AG10803 (cell line): ENCODE measurements at regions not wholly inside any gene's neighbourhood (a gene's known extent, or its start where the extent isn't known, plus 50 kb on each side); places are given as distances from the start of the nearest gene placed in this dataset.

ENCODE experiments used
- DNase-seq: peaks from one replicate; pipeline ENCODE4 v3.0.0; 2010; ENCODE audit warnings: low read depth
- H3K4me3 ChIP-seq: 2 replicates; pipeline ENCODE4 v1.5.1; 2011; ENCODE audit warnings: mild to moderate bottlenecking, low read length, control low read depth
- TF ChIP-seq, protein P1 (sequence below): conservative IDR thresholded peaks from 2 replicates; pipeline ENCODE4 v1.5.1; 2011; ENCODE audit warnings: mild to moderate bottlenecking, low read length, control low read depth, inconsistent platforms

DNA sequence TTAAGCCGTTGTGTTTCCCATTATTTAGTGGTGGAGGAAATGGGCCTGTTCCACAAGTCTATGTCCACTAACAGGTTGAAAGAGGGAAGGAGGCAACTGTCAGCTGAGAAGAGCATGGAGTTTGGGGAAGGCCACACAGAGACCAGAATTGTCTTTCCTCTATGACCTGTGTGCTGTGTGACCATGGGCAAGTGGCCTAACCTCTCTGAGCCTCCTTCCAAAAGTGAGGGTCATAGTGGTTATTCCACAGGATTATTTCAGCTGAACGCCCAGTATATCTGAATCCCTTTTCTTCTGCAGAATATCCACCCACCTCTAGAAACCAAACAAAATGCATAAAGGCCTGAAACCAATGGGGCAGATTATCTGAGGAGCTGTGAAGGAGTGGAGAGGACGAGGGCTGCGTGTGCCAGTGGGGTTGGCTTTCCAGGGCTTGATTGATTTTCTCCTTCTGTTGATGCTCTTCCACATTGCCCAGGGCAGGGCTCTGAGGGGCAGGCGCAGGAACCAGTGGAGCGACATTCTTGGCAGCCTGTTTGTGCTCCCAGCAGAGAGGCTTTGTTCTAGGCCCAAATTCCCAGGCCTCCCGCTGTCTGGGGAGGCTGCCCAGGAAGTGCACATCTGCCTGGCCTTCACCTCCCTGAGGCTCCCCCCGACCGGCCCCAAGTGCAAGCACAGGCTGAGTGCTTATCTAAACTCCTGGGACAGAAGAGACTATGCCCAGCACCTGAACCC, 452.7 kb downstream of the BCL11B start:
- TF ChIP-seq, protein P1, sequence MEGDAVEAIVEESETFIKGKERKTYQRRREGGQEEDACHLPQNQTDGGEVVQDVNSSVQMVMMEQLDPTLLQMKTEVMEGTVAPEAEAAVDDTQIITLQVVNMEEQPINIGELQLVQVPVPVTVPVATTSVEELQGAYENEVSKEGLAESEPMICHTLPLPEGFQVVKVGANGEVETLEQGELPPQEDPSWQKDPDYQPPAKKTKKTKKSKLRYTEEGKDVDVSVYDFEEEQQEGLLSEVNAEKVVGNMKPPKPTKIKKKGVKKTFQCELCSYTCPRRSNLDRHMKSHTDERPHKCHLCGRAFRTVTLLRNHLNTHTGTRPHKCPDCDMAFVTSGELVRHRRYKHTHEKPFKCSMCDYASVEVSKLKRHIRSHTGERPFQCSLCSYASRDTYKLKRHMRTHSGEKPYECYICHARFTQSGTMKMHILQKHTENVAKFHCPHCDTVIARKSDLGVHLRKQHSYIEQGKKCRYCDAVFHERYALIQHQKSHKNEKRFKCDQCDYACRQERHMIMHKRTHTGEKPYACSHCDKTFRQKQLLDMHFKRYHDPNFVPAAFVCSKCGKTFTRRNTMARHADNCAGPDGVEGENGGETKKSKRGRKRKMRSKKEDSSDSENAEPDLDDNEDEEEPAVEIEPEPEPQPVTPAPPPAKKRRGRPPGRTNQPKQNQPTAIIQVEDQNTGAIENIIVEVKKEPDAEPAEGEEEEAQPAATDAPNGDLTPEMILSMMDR = no peak
- H3K4me3 ChIP-seq = no peak overlapping the region
- DNase-seq = no peak

DNA sequence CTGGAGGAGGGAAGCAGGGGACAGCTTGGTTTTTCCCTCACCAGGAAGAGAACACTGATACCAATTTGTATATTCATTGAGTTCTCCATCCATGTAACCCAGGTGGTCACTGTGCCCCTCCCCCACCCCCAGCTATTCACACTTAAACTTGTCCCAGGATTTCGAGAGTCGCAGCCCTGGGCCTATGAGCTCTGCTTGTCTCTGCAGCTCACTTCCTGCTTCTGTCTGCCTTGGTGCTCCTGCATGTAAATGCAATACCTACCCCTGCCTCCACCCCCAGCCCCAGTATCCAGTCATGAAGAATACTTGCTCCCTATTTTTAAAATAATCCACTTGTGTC, 452.2 kb downstream of the BCL11B start:
- TF ChIP-seq, protein P1 = no peak
- DNase-seq = no peak
- H3K4me3 ChIP-seq = no peak overlapping the region

DNA sequence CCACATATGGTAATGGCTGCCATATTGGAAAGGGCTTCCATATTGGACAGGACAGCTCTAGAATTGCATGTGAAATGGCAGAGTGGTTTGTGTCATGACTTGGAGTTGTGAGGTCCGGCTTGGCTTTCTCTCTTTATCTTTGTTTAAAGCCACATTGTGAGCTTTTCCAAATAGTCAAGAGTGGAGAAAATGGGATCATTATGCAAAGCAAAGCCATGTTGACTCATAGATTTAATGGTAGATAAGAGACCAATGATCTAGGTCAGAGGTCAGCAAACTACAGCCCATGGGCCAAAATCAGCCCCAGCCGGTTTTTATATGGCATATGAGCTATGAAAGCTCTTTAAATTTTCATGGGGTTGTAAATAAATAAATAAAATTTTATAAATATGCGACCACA, 449.1 kb downstream of the BCL11B start:
- TF ChIP-seq, protein P1 = no peak
- DNase-seq = no peak
- no peak overlapping the region for H3K4me3 ChIP-seq

DNA sequence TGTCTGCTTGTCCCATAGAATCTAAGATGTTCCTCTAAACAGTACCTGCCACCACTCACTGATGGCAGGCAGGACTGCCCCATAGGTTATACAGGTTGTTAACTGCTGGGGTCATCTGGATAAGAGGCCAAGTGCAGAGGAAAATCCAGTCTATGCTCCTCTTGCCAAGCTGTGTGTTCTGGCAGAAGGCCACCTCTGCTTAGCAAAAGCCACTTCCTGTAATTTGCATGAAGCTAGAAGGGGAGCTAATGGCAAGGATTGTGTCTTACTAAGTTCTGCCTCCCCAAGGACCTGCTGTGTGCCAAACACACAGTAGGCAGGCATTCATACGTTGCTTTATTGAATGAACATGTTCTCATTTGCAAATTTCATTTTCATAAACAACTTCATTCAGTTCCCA, 445.4 kb downstream of the BCL11B start:
- no peak for DNase-seq
- H3K4me3 ChIP-seq = no peak overlapping the region
- TF ChIP-seq, protein P1 = no peak

DNA sequence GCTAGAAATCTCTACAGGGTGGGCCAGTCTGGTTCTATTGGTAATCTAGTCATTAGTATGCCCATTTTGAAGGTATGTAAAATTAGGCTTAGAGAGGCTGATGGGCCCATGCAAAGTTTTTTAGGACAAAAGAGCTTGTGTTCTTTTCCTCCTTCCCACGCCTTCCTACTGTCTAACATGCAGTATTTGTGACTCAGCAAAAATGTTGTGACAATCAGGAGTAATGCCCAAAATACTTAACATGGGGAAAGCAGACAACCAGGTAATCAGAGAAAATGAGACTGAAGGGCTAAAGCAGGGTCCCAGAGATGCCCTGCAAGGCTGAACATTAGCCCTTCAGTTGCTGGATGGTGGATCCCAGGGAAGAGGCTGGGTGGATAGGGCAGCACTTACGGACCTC, 437.9 kb downstream of the BCL11B start:
- TF ChIP-seq, protein P1 = no peak
- H3K4me3 ChIP-seq = no peak overlapping the region
- no peak for DNase-seq

DNA sequence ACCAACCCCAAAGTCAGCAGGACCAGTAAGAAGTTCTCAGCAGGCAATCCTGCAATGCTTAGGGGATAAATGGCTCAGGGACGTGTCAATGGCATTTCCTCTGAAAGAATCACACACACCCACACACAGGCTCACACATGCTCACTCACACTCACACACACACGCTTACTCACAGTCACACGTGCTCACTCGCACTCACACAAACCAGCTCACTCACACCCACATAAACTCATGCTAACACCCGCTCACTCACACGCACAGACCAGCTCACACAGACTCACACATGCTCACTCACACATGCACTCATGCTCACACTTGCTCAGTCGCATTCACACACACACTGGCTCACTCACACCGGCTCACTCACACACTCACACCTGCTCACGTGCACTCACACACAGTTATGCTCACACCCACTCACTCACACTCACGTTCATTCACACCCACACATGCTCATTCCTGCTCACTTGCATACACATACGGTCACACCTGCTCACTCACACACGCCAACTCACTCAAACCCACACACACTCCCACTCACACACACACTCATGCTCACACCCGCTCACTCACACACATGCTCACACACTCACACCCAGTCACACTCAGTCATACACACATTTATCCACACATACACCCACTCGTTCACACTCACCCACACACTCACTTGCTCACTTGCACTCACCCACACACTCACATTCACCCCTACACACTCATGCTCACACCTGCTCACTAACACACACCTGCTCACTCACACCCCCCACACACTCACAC, 436.8 kb downstream of the BCL11B start:
- TF ChIP-seq, protein P1 = no peak
- no peak overlapping the region for H3K4me3 ChIP-seq
- DNase-seq = no peak

DNA sequence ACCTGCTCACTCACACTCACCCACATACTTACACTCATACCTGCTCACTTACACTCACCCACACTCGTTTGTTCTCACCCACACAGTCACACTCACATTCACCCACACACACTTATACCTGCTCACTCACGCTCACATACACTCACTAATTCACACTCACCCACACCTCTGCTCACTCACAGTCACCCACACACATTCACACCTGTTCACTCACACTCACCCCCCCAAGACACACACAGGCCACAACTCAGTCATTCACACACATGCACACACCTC, 436.2 kb downstream of the BCL11B start:
- H3K4me3 ChIP-seq = no peak overlapping the region
- DNase-seq = no peak
- TF ChIP-seq, protein P1 = no peak
